Adrenal gland (tissue), 9 donors: ENCODE measurements at regions not wholly inside any gene's neighbourhood (a gene's known extent, or its start where the extent isn't known, plus 50 kb on each side); places are given as distances from the start of the nearest gene placed in this dataset.

Experiments used
- DNase-seq, 7 donors: peaks; one replicate each; pipeline ENCODE4 v3.0.0-alpha.2; 2019 to 2020
- H3K27ac ChIP-seq, 5 donors: fragments of 200-600 bp; sonication (generic) in 4 of 5; 1 replicate in 3 of 5; 2 replicates in 2 of 5; pipeline versions ENCODE4 v1.5.1 to v1.8.0; 2016 to 2020; ENCODE audit warnings: mild to moderate bottlenecking in 1 of 5
- H3K27me3 ChIP-seq: fragments of 200-600 bp; 2 replicates; pipeline ENCODE4 v1.8.0; 2021
- H3K36me3 ChIP-seq, 2 donors: fragments of 200-600 bp; replicated peaks in 1 of 2; 1 replicate in 1 of 2; 2 replicates in 1 of 2; pipeline versions ENCODE4 v1.5.1 to v1.8.0; 2018 to 2022
- H3K4me1 ChIP-seq, 2 donors: fragments of 200-600 bp; replicated peaks in 1 of 2; 1 replicate in 1 of 2; 2 replicates in 1 of 2; pipeline versions ENCODE4 v1.5.1 to v1.8.0; 2018 to 2021
- H3K4me3 ChIP-seq, 4 donors: fragments of 200-600 bp; sonication (generic) in 3 of 4; one replicate each; pipeline ENCODE4 v1.5.1; 2016 to 2018
- H3K9me3 ChIP-seq, 3 donors: fragments of 200-600 bp; sonication (generic) in 1 of 3; replicated peaks in 1 of 3; 1 replicate in 2 of 3; 2 replicates in 1 of 3; pipeline versions ENCODE4 v1.5.1 to v1.8.0; 2016 to 2021
- POLR2A ChIP-seq, 2 donors: fragments of 450-650 bp; IDR thresholded peaks; one replicate each; pipeline ENCODE4 v1.6.1; 2017; ENCODE audit warnings: antibody characterized with exemption in 2 of 2, mild to moderate bottlenecking in 2 of 2, moderate library complexity in 1 of 2
- WGBS, 4 donors: extraction: QIAGEN DNeasy Blood & Tissue Kit in 2 of 4; methylation state at CpG; one replicate each; pipeline versions ENCODE4 v1.1.5 to v1.1.7; 2013 to 2017; 5-methylcytosine and 5-hydroxymethylcytosine counted together
- intact Hi-C, 2 donors: fragments of 100-400 bp; cut with DNase I; formaldehyde crosslinking; loops; one replicate each; pipeline versions ENCODE4 v1.14.1 to v1.15.0; 2022 to 2023
- TF ChIP-seq, protein P1 (sequence below), 6 experiments: fragments of 450-650 bp in 4 of 6; fragments of 200-600 bp in 2 of 6; sonication (generic) in 1 of 6; IDR thresholded peaks; 1 replicate in 5 of 6; 2 replicates in 1 of 6; pipeline versions ENCODE4 v1.5.1 to v1.8.0; 2016 to 2021; ENCODE audit warnings: antibody characterized with exemption in 6 of 6, mild to moderate bottlenecking in 2 of 6, moderate library complexity in 1 of 6
- donor health status: healthy with polysubstance abuse.
- donor health status: Bipolar disorder and iron deficiency.
- donor health status: DM: yes; HTN: yes; CAD: no.
- donor health status: DM: no; HTN: no; CAD: no.
- donor health status: DM: no; HTN: no; CAD: no.

- intact Hi-C loops, result no loop called here
- Histone ChIP-seq H3K27ac (no peak overlapping the region), H3K27me3 (no peaks in the 10 kb centered on the region), H3K9me3 (no peaks in the 10 kb centered on the region), H3K36me3 (no peaks in the 10 kb centered on the region), H3K4me1 (no peaks in the 10 kb centered on the region), H3K4me3 (no peak overlapping the region)
- no peak for TF ChIP-seq POLR2A (IDR thresholded peaks at IDR 0.05)
- TF ChIP-seq, protein P1, sequence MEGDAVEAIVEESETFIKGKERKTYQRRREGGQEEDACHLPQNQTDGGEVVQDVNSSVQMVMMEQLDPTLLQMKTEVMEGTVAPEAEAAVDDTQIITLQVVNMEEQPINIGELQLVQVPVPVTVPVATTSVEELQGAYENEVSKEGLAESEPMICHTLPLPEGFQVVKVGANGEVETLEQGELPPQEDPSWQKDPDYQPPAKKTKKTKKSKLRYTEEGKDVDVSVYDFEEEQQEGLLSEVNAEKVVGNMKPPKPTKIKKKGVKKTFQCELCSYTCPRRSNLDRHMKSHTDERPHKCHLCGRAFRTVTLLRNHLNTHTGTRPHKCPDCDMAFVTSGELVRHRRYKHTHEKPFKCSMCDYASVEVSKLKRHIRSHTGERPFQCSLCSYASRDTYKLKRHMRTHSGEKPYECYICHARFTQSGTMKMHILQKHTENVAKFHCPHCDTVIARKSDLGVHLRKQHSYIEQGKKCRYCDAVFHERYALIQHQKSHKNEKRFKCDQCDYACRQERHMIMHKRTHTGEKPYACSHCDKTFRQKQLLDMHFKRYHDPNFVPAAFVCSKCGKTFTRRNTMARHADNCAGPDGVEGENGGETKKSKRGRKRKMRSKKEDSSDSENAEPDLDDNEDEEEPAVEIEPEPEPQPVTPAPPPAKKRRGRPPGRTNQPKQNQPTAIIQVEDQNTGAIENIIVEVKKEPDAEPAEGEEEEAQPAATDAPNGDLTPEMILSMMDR (IDR thresholded peaks at IDR 0.05), result no peak
- 86 to 99% (median 94%) methylated on average over 9 of the region's 9 CpGs for WGBS, 4 donors
- DNase-seq, result no peak
These were observed 177.7 kb downstream of the CXCL12 start for GRCh38 chr10:44207160-44207559.

GRCh38 chr10:44206127-44206818, 178.6 kb downstream of the CXCL12 start:
- TF ChIP-seq, protein P1 (IDR thresholded peaks at IDR 0.05), result no peak
- TF ChIP-seq POLR2A (IDR thresholded peaks at IDR 0.05), result no peak
- Histone ChIP-seq H3K4me3 (no peak overlapping the region), H3K4me1 (no peaks in the 10 kb centered on the region), H3K27ac (no peak overlapping the region), H3K27me3 (no peaks in the 10 kb centered on the region), H3K36me3 (no peaks in the 10 kb centered on the region), H3K9me3 (no peaks in the 10 kb centered on the region)
- WGBS, 4 donors, result 76 to 92% (median 90%) methylated on average over 9 to 25 of the region's 25 CpGs
- intact Hi-C loops, result no loop called here
- DNase-seq, result no peak

DNA sequence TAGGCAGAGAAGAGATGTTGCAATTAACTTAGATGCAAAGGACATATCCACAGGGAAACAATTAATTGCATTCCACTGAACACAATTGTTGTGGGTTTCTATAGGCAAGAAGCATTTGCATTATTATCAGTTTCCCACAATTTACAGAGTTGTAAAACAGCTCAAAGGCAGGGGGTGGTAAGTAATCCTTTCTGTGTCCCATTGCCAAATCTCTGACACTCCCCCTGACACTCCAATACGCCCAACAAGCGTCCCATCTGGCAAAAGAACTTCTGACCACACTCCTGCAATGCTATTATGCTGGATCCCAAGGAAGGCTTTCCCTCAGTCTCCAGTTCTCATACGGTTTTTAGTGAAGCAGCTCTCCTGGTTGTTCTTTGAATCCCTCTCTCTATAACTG, 179.8 kb downstream of the CXCL12 start:
- TF ChIP-seq, protein P1 (IDR thresholded peaks at IDR 0.05), result no peak
- TF ChIP-seq POLR2A (IDR thresholded peaks at IDR 0.05), result no peak
- Histone ChIP-seq H3K36me3 (no peaks in the 10 kb centered on the region), H3K27ac (no peak overlapping the region), H3K27me3 (no peaks in the 10 kb centered on the region), H3K9me3 (no peaks in the 10 kb centered on the region), H3K4me1 (no peaks in the 10 kb centered on the region), H3K4me3 (no peak overlapping the region)
- intact Hi-C loops, result no loop called here
- DNase-seq, result no peak
- 56 to 71% (median 65%) methylated on average over 3 of the region's 3 CpGs for WGBS, 4 donors

GRCh38 chr10:44203535-44203934, 181.4 kb downstream of the CXCL12 start:
- H3K4me1 ChIP-seq, result no peaks in the 10 kb centered on the region
- intact Hi-C loops, result no loop called here
- no peak overlapping the region for H3K27ac ChIP-seq
- no peaks in the 10 kb centered on the region for H3K27me3 ChIP-seq
- DNase-seq, result no peak
- no peak for TF ChIP-seq POLR2A (IDR thresholded peaks at IDR 0.05)
- TF ChIP-seq, protein P1 (IDR thresholded peaks at IDR 0.05), result no peak
- no peaks in the 10 kb centered on the region for H3K36me3 ChIP-seq
- no peaks in the 10 kb centered on the region for H3K9me3 ChIP-seq
- no peak overlapping the region for H3K4me3 ChIP-seq
